Hepatocyte (in vitro differentiated cells): ENCODE measurements at regions not wholly inside any gene's neighbourhood (a gene's known extent, or its start where the extent isn't known, plus 50 kb on each side); places are given as distances from the start of the nearest gene placed in this dataset.
"Not testable (repeated sequence)": the region's sequence is repeated elsewhere in the genome, so short reads cannot be mapped to it uniquely, and the experiment has no call there.

Experiments used
- CTCF ChIP-seq: fragments of 200-600 bp; sonication (generic); IDR thresholded peaks from 2 replicates; pipeline ENCODE4 v1.5.1; 2016; ENCODE audit warnings: antibody characterized with exemption, mild to moderate bottlenecking; ENCODE audit not compliant: poor library complexity
- EZH2 ChIP-seq: fragments of 200-600 bp; sonication (generic); IDR thresholded peaks from 2 replicates; pipeline ENCODE4 v1.6.1; 2016; ENCODE audit warnings: antibody characterized with exemption, mild to moderate bottlenecking, borderline replicate concordance
- EZH2phosphoT487 ChIP-seq: fragments of 200-600 bp; sonication (generic); IDR thresholded peaks from one replicate; pipeline ENCODE4 v1.6.1; 2018; ENCODE audit warnings: antibody characterized with exemption, mild to moderate bottlenecking, low read depth, moderate library complexity; ENCODE audit not compliant: unreplicated experiment, severe bottlenecking

- TF ChIP-seq CTCF, EZH2phosphoT487, EZH2: not testable (repeated sequence)
Observed at GRCh38 chr15:21265628-21266027, 174.7 kb downstream of the POTEB3 start.
